ENCODE measurements at regions not wholly inside any gene's neighbourhood (a gene's known extent, or its start where the extent isn't known, plus 50 kb on each side); places are given as distances from the start of the nearest gene placed in this dataset.

GRCh38 chr13:90882551-90882950 lies 464.9 kb upstream of the MIR17HG start:
- H3K4me3 ChIP-seq = no peak overlapping the region
- H3K27ac ChIP-seq (ENCODE audit: extremely low read depth, low read depth, low read length) = no peak overlapping the region
- POLR2A ChIA-PET = interaction anchor here (0.8 to 1.3 kb wide), 2 partner anchors 19 to 1589 kb away, joined by 3 to 4 read pairs; no protein-coding TSS in a partner anchor
- no peaks in the 10 kb centered on the region for H3K9me1 ChIP-seq (ENCODE audit: control insufficient read depth, insufficient read depth, low read length)
- in situ Hi-C loops (cut with MboI) (no loop called here), intact Hi-C loops (cut with micrococcal nuclease) (no loop called here)
- no peaks in the 10 kb centered on the region for H3K36me3 ChIP-seq (ENCODE audit: control insufficient read depth, insufficient read depth, low read length)
- CTCF ChIA-PET (ENCODE audit: low intra/inter-chr PET ratio) = no interaction called here
- no TSS peak for BruUV-seq (replicated peaks)
- no peak overlapping the region for H3K4me2 ChIP-seq (ENCODE audit: insufficient read depth, low read length)
- H3K79me2 ChIP-seq (ENCODE audit: control insufficient read depth, insufficient read depth, low read length) = no peaks in the 10 kb centered on the region
- H2AFZ ChIP-seq (ENCODE audit: low read depth, low read length) = no peak overlapping the region
- no peaks in the 10 kb centered on the region for H3K4me1 ChIP-seq (replicated peaks in 1 of 2; ENCODE audit: control insufficient read depth in 2 of 2, insufficient read depth in 2 of 2, low read length in 2 of 2)
- ATAC-seq (peak; percentile 31; the same call in 1 of the 3 replicates), FAIRE-seq (no peak), DNase-seq (ENCODE audit: extremely low read depth in 1 of 4, low spot score in 3 of 4) (no peak)
- no peaks in the 10 kb centered on the region; a peak in 1 of 5 replicates for H3K27me3 ChIP-seq (ENCODE audit: control insufficient read depth in 2 of 2, insufficient read depth in 2 of 2, low read length in 2 of 2)
- no peak overlapping the region for H3K9ac ChIP-seq (ENCODE audit: insufficient read depth in 1 of 2, low read depth in 2 of 2, low read length in 2 of 2)
- 0 out of 2 replicates have a peak, but pooled peaks have one; percentile 9 for TF ChIP-seq PBX2 (CRISPR knock-in tag; IDR thresholded peaks at IDR 0.05; ENCODE audit: low read depth)
- TF ChIP-seq PBX2 (tag; conservative IDR thresholded peaks at IDR 0.05; ENCODE audit: low read depth) = no peak
- TF ChIP-seq CHD7 (IDR thresholded peaks at IDR 0.05; ENCODE audit: low read depth, low read length) = no peak
- WGBS (ENCODE audit: insufficient coverage, low coverage, missing lambda C conversion rate) = under 1% methylated on average over 6 of the region's 6 CpGs
- no peaks in the 10 kb centered on the region for H4K20me1 ChIP-seq (replicated peaks; ENCODE audit: control insufficient read depth, insufficient read depth, low read length)
- peaks cover 2% of the 10 kb centered on the region; the same call in 1 of the 2 replicates for H3K9me3 ChIP-seq (replicated peaks; ENCODE audit: control insufficient read depth, insufficient read depth, low read depth, low read length)

Measured in K562 (cell line).